GM12878 (cell line): ENCODE measurements at regions not wholly inside any gene's neighbourhood (a gene's known extent, or its start where the extent isn't known, plus 50 kb on each side); places are given as distances from the start of the nearest gene placed in this dataset.

ENCODE experiments used
- ATAC-seq: fragments of 200-7000 bp; cut with Tn5 transposase; 3 replicates; pipeline ENCODE4 v1.9.1; 2020; ENCODE audit warnings: mild to moderate bottlenecking, moderate library complexity
- BruUV-seq: library from RNA; stranded (reverse); fragments of 400-500 nt; replicated peaks from 2 replicates; lab custom pipeline; 2021; lab: Mats Ljungman, UMichigan
- CTCF ChIA-PET: fragments of 300-600 bp; sonication (Branson Sonifier 250); formaldehyde crosslinking; extraction: SDS; loops from one replicate; lab custom pipeline; 2021; ENCODE audit warnings: inconsistent platforms; lab: Yijun Ruan, JAX
- POLR2A ChIA-PET: fragments of 350-600 bp; formaldehyde crosslinking; extraction: SDS; loops from one replicate; lab custom pipeline; 2021; ENCODE audit warnings: inconsistent platforms; lab: Charles Lee
- RAD21 ChIA-PET: fragments of 300-600 bp; sonication (Branson Sonifier 250); formaldehyde crosslinking; loops from one replicate; lab custom pipeline; 2023; ENCODE audit warnings: antibody characterized with exemption; ENCODE audit not compliant: unreplicated experiment; lab: Charles Lee
- SMC1A ChIA-PET: fragments of 300-600 bp; sonication (Branson Sonifier 250); formaldehyde crosslinking; loops from one replicate; lab custom pipeline; 2023; ENCODE audit not compliant: unreplicated experiment, uncharacterized antibody; lab: Charles Lee
- DNase-seq: peaks from one replicate; pipeline ENCODE4 v3.0.0-alpha.2; 2011; ENCODE audit warnings: low read depth, low spot score
- FAIRE-seq: peaks from 3 replicates; lab custom pipeline; 2011; peaks lifted over from hg19 to GRCh38; lab: Jason Lieb, UNC
- H2AFZ ChIP-seq: 2 replicates; pipeline ENCODE4 v1.6.0; 2011; ENCODE audit warnings: low read depth, low read length, control low read depth; ENCODE audit not compliant: control insufficient read depth
- H3K27ac ChIP-seq: 2 replicates; pipeline ENCODE4 v1.5.1; 2011; ENCODE audit warnings: control low read depth; ENCODE audit not compliant: control insufficient read depth, insufficient read depth
- H3K27me3 ChIP-seq, 2 experiments: replicated peaks in 1 of 2; 2 replicates each; pipeline versions ENCODE4 v1.6.0 to v1.6.1; 2011; ENCODE audit warnings: low read length in 1 of 2; ENCODE audit not compliant: control insufficient read depth in 2 of 2, insufficient read depth in 2 of 2
- H3K36me3 ChIP-seq, 2 experiments: 2 replicates each; pipeline ENCODE4 v1.5.1; 2011; ENCODE audit warnings: low read length in 1 of 2; ENCODE audit not compliant: control insufficient read depth in 2 of 2, insufficient read depth in 2 of 2
- H3K4me1 ChIP-seq: 2 replicates; pipeline ENCODE4 v1.6.1; 2011; ENCODE audit warnings: mild to moderate bottlenecking, low read length, moderate library complexity, mixed read lengths; ENCODE audit not compliant: control insufficient read depth, insufficient read depth
- H3K4me2 ChIP-seq: 2 replicates; pipeline ENCODE4 v1.6.0; 2011; ENCODE audit warnings: control low read depth; ENCODE audit not compliant: control insufficient read depth, insufficient read depth
- H3K4me3 ChIP-seq: fragments of 200-600 bp; sonication (generic); 2 replicates; pipeline ENCODE4 v1.5.1; 2016
- H3K79me2 ChIP-seq: 2 replicates; pipeline ENCODE4 v1.6.0; 2011; ENCODE audit warnings: low read length; ENCODE audit not compliant: control insufficient read depth, insufficient read depth
- H3K9ac ChIP-seq: 2 replicates; pipeline ENCODE4 v1.8.0; 2011; ENCODE audit warnings: low read length, control low read depth, mixed read lengths; ENCODE audit not compliant: control insufficient read depth, insufficient read depth
- H3K9me3 ChIP-seq: replicated peaks from 3 replicates; pipeline ENCODE4 v1.5.1; 2011; ENCODE audit warnings: mild to moderate bottlenecking, low read length; ENCODE audit not compliant: control insufficient read depth, insufficient read depth
- H4K20me1 ChIP-seq: 2 replicates; pipeline ENCODE4 v1.6.0; 2011; ENCODE audit not compliant: control insufficient read depth, insufficient read depth
- ATF3 ChIP-seq: IDR thresholded peaks from 2 replicates; pipeline ENCODE4 v1.6.1; 2011; ENCODE audit warnings: low read depth, mild to moderate bottlenecking, low read length, moderate library complexity, borderline replicate concordance; ENCODE audit errors: extremely low read depth
- BACH1 ChIP-seq: fragments of 450-650 bp; IDR thresholded peaks from 2 replicates; pipeline ENCODE4 v1.6.1; 2017; ENCODE audit warnings: mild to moderate bottlenecking, borderline replicate concordance
- CBFB ChIP-seq: IDR thresholded peaks from 2 replicates; pipeline ENCODE4 v1.6.1; 2016; ENCODE audit warnings: antibody characterized with exemption, low read depth
- CREM ChIP-seq: IDR thresholded peaks from 2 replicates; pipeline ENCODE4 v1.6.1; 2014; ENCODE audit warnings: antibody characterized with exemption, low read depth
- ETV6 ChIP-seq, 2 experiments: fragments of 450-650 bp in 1 of 2; IDR thresholded peaks in 1 of 2; conservative IDR thresholded peaks in 1 of 2; 2 replicates each; pipeline ENCODE4 v1.6.1; 2014; ENCODE audit warnings: antibody characterized with exemption in 1 of 2, borderline replicate concordance in 1 of 2, low read depth in 1 of 2, mild to moderate bottlenecking in 1 of 2, moderate library complexity in 1 of 2
- FOXM1 ChIP-seq: IDR thresholded peaks from 2 replicates; pipeline ENCODE4 v1.6.1; 2012; ENCODE audit warnings: low read depth, mild to moderate bottlenecking, inconsistent platforms, low read length, moderate library complexity
- IKZF1 ChIP-seq: fragments of 450-650 bp; conservative IDR thresholded peaks from 2 replicates; pipeline ENCODE4 v1.6.1; 2017; ENCODE audit warnings: antibody characterized with exemption, mild to moderate bottlenecking
- KAT2A ChIP-seq: conservative IDR thresholded peaks from 2 replicates; pipeline ENCODE4 v1.6.1; 2011; ENCODE audit warnings: low read depth, low read length; ENCODE audit not compliant: control insufficient read depth
- LARP7 ChIP-seq: fragments of 450-650 bp; IDR thresholded peaks from 2 replicates; pipeline ENCODE4 v1.6.1; 2017; ENCODE audit warnings: mild to moderate bottlenecking
- MTA3 ChIP-seq: IDR thresholded peaks from 2 replicates; pipeline ENCODE4 v1.6.1; 2012; ENCODE audit warnings: low read length, inconsistent platforms, borderline replicate concordance
- NR2F1 ChIP-seq: fragments of 450-650 bp; conservative IDR thresholded peaks from 2 replicates; pipeline ENCODE4 v1.6.1; 2017; ENCODE audit warnings: mild to moderate bottlenecking
- PAX5 ChIP-seq: IDR thresholded peaks from 2 replicates; pipeline ENCODE4 v1.6.1; 2011; ENCODE audit warnings: low read depth, low read length, borderline replicate concordance
- SIN3A ChIP-seq: IDR thresholded peaks from 2 replicates; pipeline ENCODE4 v1.6.1; 2012; ENCODE audit warnings: low read depth, low read length, improper control_type of control experiment
- SPI1 ChIP-seq: IDR thresholded peaks from 2 replicates; pipeline ENCODE4 v1.6.1; 2011; ENCODE audit warnings: low read depth, mild to moderate bottlenecking, low read length, moderate library complexity, borderline replicate concordance; ENCODE audit not compliant: insufficient read depth
- ZNF622 ChIP-seq: fragments of 450-650 bp; IDR thresholded peaks from 2 replicates; pipeline ENCODE4 v1.6.1; 2017; ENCODE audit warnings: mild to moderate bottlenecking, inconsistent platforms
- WGBS: methylation state at CpG from one replicate; pipeline ENCODE4 v1.1.6; 2016; ENCODE audit warnings: low lambda C conversion rate; ENCODE audit not compliant: insufficient replicate concordance, insufficient coverage; ENCODE audit errors: missing lambda C conversion rate; 5-methylcytosine and 5-hydroxymethylcytosine counted together
- in situ Hi-C: fragments of 300-500 bp; cut with MboI; formaldehyde crosslinking; loops from 9 replicates; pipeline ENCODE4 v1.14.3; 2018; ENCODE audit warnings: mixed read lengths
- intact Hi-C: fragments of 100-400 bp; cut with micrococcal nuclease; formaldehyde crosslinking; loops from one replicate; pipeline ENCODE4 v1.14.2; 2022; ENCODE audit not compliant: unreplicated experiment
- TF ChIP-seq, protein P1 (sequence below): fragments of 450-650 bp; IDR thresholded peaks from 2 replicates; pipeline ENCODE4 v1.6.1; 2016; ENCODE audit warnings: mild to moderate bottlenecking, moderate library complexity, borderline replicate concordance
- TF ChIP-seq, protein P2 (sequence below): fragments of 450-650 bp; IDR thresholded peaks from 2 replicates; pipeline ENCODE4 v1.6.1; 2017; ENCODE audit warnings: mild to moderate bottlenecking, low read depth, inconsistent platforms; ENCODE audit not compliant: poor library complexity, severe bottlenecking

- TF ChIP-seq ATF3 (no peak), CBFB (no peak)
- TF ChIP-seq, all 136 proteins: peak for 0
These were observed 176.4 kb upstream of the PROK2 start (continued) for GRCh38 chr3:71961378-71961777.

GRCh38 chr3:71958533-71958932 lies 173.6 kb upstream of the PROK2 start:
- WGBS: 67% methylated on average over 2 of the region's 2 CpGs
- Histone ChIP-seq H3K4me1 (peaks cover 22% of the 10 kb centered on the region), H3K36me3 (no peaks in the 10 kb centered on the region), H3K27me3 (no peaks in the 10 kb centered on the region), H4K20me1 (no peaks in the 10 kb centered on the region), H3K79me2 (no peaks in the 10 kb centered on the region), H3K4me3 (no peak overlapping the region), H3K4me2 (peak overlapping the region; percentile 30; the same call in 1 of the 2 replicates), H3K9ac (no peak overlapping the region), H2AFZ (peak overlapping the region; percentile 57; the same call in 1 of the 2 replicates), H3K9me3 (no peaks in the 10 kb centered on the region; the same call in 2 of the 3 replicates), H3K27ac (no peak overlapping the region)
- CTCF ChIA-PET: interaction anchor here (0.9 kb wide), 1 partner anchor 860 kb away, joined by 3 read pairs; no protein-coding TSS in a partner anchor
- RAD21 ChIA-PET: interaction anchor here (0.6 to 3.9 kb wide), 5 partner anchors 16 to 144 kb away, joined by 3 to 21 read pairs (median 4); no protein-coding TSS in a partner anchor
- in situ Hi-C loops: no loop called here
- BruUV-seq: no TSS peak
- SMC1A ChIA-PET: interaction anchor here (1.2 to 5.4 kb wide), 7 partner anchors 19 to 307 kb away, joined by 3 to 32 read pairs (median 7); no protein-coding TSS in a partner anchor
- intact Hi-C loops: loop anchor here (5.0 to 10.0 kb wide), 4 partner anchors 119 to 486 kb away; partner anchors contain the start of gene RYBP
- ATAC-seq: peak; percentile 23; the same call in 1 of the 3 replicates
- POLR2A ChIA-PET: no interaction called here
- FAIRE-seq: peak; percentile 44
- no peak for DNase-seq
- no peak for TF ChIP-seq MTA3
- TF ChIP-seq IKZF1: no peak
- no peak for TF ChIP-seq KAT2A
- no peak for TF ChIP-seq NR2F1
- no peak for TF ChIP-seq PAX5
- TF ChIP-seq ETV6 (conservative IDR thresholded peaks at IDR 0.05 in 1 of 2, IDR thresholded peaks at IDR 0.05 in 1 of 2; ENCODE audit: borderline replicate concordance in 1 of 2, low read depth in 1 of 2): no peak
- TF ChIP-seq SPI1: no peak
- no peak for TF ChIP-seq SIN3A
- TF ChIP-seq ZNF622: no peak
- TF ChIP-seq CREM: no peak
- TF ChIP-seq, protein P1, sequence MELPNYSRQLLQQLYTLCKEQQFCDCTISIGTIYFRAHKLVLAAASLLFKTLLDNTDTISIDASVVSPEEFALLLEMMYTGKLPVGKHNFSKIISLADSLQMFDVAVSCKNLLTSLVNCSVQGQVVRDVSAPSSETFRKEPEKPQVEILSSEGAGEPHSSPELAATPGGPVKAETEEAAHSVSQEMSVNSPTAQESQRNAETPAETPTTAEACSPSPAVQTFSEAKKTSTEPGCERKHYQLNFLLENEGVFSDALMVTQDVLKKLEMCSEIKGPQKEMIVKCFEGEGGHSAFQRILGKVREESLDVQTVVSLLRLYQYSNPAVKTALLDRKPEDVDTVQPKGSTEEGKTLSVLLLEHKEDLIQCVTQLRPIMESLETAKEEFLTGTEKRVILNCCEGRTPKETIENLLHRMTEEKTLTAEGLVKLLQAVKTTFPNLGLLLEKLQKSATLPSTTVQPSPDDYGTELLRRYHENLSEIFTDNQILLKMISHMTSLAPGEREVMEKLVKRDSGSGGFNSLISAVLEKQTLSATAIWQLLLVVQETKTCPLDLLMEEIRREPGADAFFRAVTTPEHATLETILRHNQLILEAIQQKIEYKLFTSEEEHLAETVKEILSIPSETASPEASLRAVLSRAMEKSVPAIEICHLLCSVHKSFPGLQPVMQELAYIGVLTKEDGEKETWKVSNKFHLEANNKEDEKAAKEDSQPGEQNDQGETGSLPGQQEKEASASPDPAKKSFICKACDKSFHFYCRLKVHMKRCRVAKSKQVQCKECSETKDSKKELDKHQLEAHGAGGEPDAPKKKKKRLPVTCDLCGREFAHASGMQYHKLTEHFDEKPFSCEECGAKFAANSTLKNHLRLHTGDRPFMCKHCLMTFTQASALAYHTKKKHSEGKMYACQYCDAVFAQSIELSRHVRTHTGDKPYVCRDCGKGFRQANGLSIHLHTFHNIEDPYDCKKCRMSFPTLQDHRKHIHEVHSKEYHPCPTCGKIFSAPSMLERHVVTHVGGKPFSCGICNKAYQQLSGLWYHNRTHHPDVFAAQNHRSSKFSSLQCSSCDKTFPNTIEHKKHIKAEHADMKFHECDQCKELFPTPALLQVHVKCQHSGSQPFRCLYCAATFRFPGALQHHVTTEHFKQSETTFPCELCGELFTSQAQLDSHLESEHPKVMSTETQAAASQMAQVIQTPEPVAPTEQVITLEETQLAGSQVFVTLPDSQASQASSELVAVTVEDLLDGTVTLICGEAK: no peak
- no peak for TF ChIP-seq LARP7
- TF ChIP-seq, protein P2, sequence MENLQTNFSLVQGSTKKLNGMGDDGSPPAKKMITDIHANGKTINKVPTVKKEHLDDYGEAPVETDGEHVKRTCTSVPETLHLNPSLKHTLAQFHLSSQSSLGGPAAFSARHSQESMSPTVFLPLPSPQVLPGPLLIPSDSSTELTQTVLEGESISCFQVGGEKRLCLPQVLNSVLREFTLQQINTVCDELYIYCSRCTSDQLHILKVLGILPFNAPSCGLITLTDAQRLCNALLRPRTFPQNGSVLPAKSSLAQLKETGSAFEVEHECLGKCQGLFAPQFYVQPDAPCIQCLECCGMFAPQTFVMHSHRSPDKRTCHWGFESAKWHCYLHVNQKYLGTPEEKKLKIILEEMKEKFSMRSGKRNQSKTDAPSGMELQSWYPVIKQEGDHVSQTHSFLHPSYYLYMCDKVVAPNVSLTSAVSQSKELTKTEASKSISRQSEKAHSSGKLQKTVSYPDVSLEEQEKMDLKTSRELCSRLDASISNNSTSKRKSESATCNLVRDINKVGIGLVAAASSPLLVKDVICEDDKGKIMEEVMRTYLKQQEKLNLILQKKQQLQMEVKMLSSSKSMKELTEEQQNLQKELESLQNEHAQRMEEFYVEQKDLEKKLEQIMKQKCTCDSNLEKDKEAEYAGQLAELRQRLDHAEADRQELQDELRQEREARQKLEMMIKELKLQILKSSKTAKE: no peak
- TF ChIP-seq FOXM1: no peak
- TF ChIP-seq BACH1: no peak
